ENCODE measurements at regions not wholly inside any gene's neighbourhood (a gene's known extent, or its start where the extent isn't known, plus 50 kb on each side); places are given as distances from the start of the nearest gene placed in this dataset.

- peak; percentile 6 for DNase-seq (ENCODE audit: low read depth)
Measured at GRCh38 chr13:26965952-26966700, 205.5 kb downstream of the USP12 start.

- peak; percentile 30 for DNase-seq (ENCODE audit: low read depth)
Measured at GRCh38 chr13:26964278-26965250, 204.0 kb upstream of the GPR12 start.

- DNase-seq (ENCODE audit: low read depth), result no peak
Measured at GRCh38 chr13:26962671-26963070, 202.1 kb upstream of the GPR12 start.

- no peak for DNase-seq (ENCODE audit: low read depth)
Measured at GRCh38 chr13:26961890-26962615, 201.5 kb upstream of the GPR12 start.

- no peak for DNase-seq (ENCODE audit: low read depth)
Measured at GRCh38 chr13:26957182-26957581, 196.6 kb upstream of the GPR12 start.

GRCh38 chr13:26956522-26957142 is 196.0 kb upstream of the GPR12 start:
- no peak for DNase-seq (ENCODE audit: low read depth)

GRCh38 chr13:26954976-26955375 is 194.4 kb upstream of the GPR12 start:
- DNase-seq (ENCODE audit: low read depth), result no peak

GRCh38 chr13:26953291-26953690 is 192.7 kb upstream of the GPR12 start:
- DNase-seq (ENCODE audit: low read depth), result no peak

GRCh38 chr13:26952551-26953143 is 192.1 kb upstream of the GPR12 start:
- no peak for DNase-seq (ENCODE audit: low read depth)

- no peak for DNase-seq (ENCODE audit: low read depth)
Measured at GRCh38 chr13:26951581-26952177, 191.1 kb upstream of the GPR12 start.

GRCh38 chr13:26950968-26951367 is 190.4 kb upstream of the GPR12 start:
- DNase-seq (ENCODE audit: low read depth), result no peak

GRCh38 chr13:26950546-26950945 is 190.0 kb upstream of the GPR12 start:
- DNase-seq (ENCODE audit: low read depth), result no peak

GRCh38 chr13:26949701-26950502 is 189.3 kb upstream of the GPR12 start:
- no peak for DNase-seq (ENCODE audit: low read depth)

- DNase-seq (ENCODE audit: low read depth), result no peak
Measured at GRCh38 chr13:26948353-26948752, 187.8 kb upstream of the GPR12 start.

GRCh38 chr13:26946684-26947343 is 186.2 kb upstream of the GPR12 start:
- peak; percentile 21 for DNase-seq (ENCODE audit: low read depth)

GRCh38 chr13:26943748-26944147 is 183.2 kb upstream of the GPR12 start:
- DNase-seq (ENCODE audit: low read depth), result no peak

- no peak for DNase-seq (ENCODE audit: low read depth)
Measured at GRCh38 chr13:26942184-26942583, 181.6 kb upstream of the GPR12 start.

- peak; percentile 73 for DNase-seq (ENCODE audit: low read depth)
Measured at GRCh38 chr13:26941345-26942174, 181.0 kb upstream of the GPR12 start.

GRCh38 chr13:26934096-26934495 is 173.5 kb upstream of the GPR12 start:
- DNase-seq (ENCODE audit: low read depth), result no peak
